ENCODE measurements at regions not wholly inside any gene's neighbourhood (a gene's known extent, or its start where the extent isn't known, plus 50 kb on each side); places are given as distances from the start of the nearest gene placed in this dataset.
"Not testable (repeated sequence)": the region's sequence is repeated elsewhere in the genome, so short reads cannot be mapped to it uniquely, and the experiment has no call there.

GRCh38 chr6:74256781-74257180 lies 560.8 kb downstream of the CD109 start:
- no peak for DNase-seq

GRCh38 chr6:74256381-74256780 lies 560.4 kb downstream of the CD109 start:
- no peak for DNase-seq

GRCh38 chr6:74255007-74255406 lies 559.0 kb downstream of the CD109 start:
- DNase-seq: not testable (repeated sequence)

- DNase-seq: not testable (repeated sequence)
These were observed 558.1 kb downstream of the CD109 start for GRCh38 chr6:74254147-74254546.

GRCh38 chr6:74253261-74253660 lies 557.3 kb downstream of the CD109 start:
- no peak for DNase-seq

- no peak for DNase-seq
These were observed 554.3 kb downstream of the CD109 start for GRCh38 chr6:74250161-74250818.

- no peak for DNase-seq
These were observed 553.7 kb downstream of the CD109 start for GRCh38 chr6:74249658-74250057.

- no peak for DNase-seq
These were observed 553.0 kb downstream of the CD109 start for GRCh38 chr6:74248966-74249365.

- DNase-seq: no peak
These were observed 526.8 kb downstream of the CD109 start for GRCh38 chr6:74222768-74223333.

GRCh38 chr6:74213995-74214394 lies 518.0 kb downstream of the CD109 start:
- DNase-seq: no peak

GRCh38 chr6:74208239-74208638 lies 512.2 kb downstream of the CD109 start:
- DNase-seq: no peak

- no peak for DNase-seq
These were observed 503.4 kb downstream of the CD109 start for GRCh38 chr6:74199215-74199915.

- DNase-seq: no peak
These were observed 501.3 kb downstream of the CD109 start for GRCh38 chr6:74197310-74197709.

- DNase-seq: no peak
These were observed 491.8 kb downstream of the CD109 start for GRCh38 chr6:74187811-74188210.

- DNase-seq: no peak
These were observed 487.0 kb downstream of the CD109 start for GRCh38 chr6:74182992-74183391.

- DNase-seq: no peak
These were observed 485.5 kb downstream of the CD109 start for GRCh38 chr6:74181471-74181870.

GRCh38 chr6:74177506-74177905 lies 481.5 kb downstream of the CD109 start:
- no peak for DNase-seq

GRCh38 chr6:74170550-74170949 lies 474.5 kb downstream of the CD109 start:
- DNase-seq: not testable (repeated sequence)

- DNase-seq: no peak
These were observed 474.1 kb downstream of the CD109 start for GRCh38 chr6:74170118-74170517.

- DNase-seq: no peak
These were observed 472.0 kb downstream of the CD109 start for GRCh38 chr6:74167976-74168375.

GRCh38 chr6:74167511-74167910 lies 471.5 kb downstream of the CD109 start:
- DNase-seq: no peak

- no peak for DNase-seq
These were observed 470.8 kb downstream of the CD109 start for GRCh38 chr6:74166849-74167248.

GRCh38 chr6:74161380-74161779 lies 465.4 kb downstream of the CD109 start:
- DNase-seq: no peak

GRCh38 chr6:74152096-74152675 lies 456.2 kb downstream of the CD109 start:
- DNase-seq: no peak
